ENCODE measurements at regions not wholly inside any gene's neighbourhood (a gene's known extent, or its start where the extent isn't known, plus 50 kb on each side); places are given as distances from the start of the nearest gene placed in this dataset.
"Not testable (repeated sequence)": the region's sequence is repeated elsewhere in the genome, so short reads cannot be mapped to it uniquely, and the experiment has no call there.

GRCh38 chr5:18800293-18801025 lies 1166.2 kb downstream of the TAF11L14 start:
- no peak overlapping the region for H3K9ac ChIP-seq
- H3K4me1 ChIP-seq (ENCODE audit: low read depth, poor library complexity, severe bottlenecking), result no peaks in the 10 kb centered on the region
- no peaks in the 10 kb centered on the region for H4K20me1 ChIP-seq (ENCODE audit: insufficient read depth)
- no peaks in the 10 kb centered on the region for H3K36me3 ChIP-seq (ENCODE audit: insufficient read depth)
- H3K4me3 ChIP-seq (IDR thresholded peaks at IDR 0.05; ENCODE audit: insufficient read depth, low read depth, low read length), result no peak overlapping the region
- H3K27me3 ChIP-seq (ENCODE audit: insufficient read depth, low read depth), result no peaks in the 10 kb centered on the region
- no peaks in the 10 kb centered on the region for H3K79me2 ChIP-seq (ENCODE audit: insufficient read depth, low read depth)
- no peak overlapping the region for H2AFZ ChIP-seq (ENCODE audit: low read depth)
- TF ChIP-seq CTCF (conservative IDR thresholded peaks at IDR 0.05; ENCODE audit: low read depth, low read length), result no peak
- H3K4me2 ChIP-seq, result no peak overlapping the region
- no peak overlapping the region for H3K27ac ChIP-seq

- H3K27me3 ChIP-seq (ENCODE audit: insufficient read depth, low read depth); H3K27ac ChIP-seq; H3K4me2 ChIP-seq; H4K20me1 ChIP-seq (ENCODE audit: insufficient read depth); H3K79me2 ChIP-seq (ENCODE audit: insufficient read depth, low read depth); H3K36me3 ChIP-seq (ENCODE audit: insufficient read depth); H3K4me1 ChIP-seq (ENCODE audit: low read depth, poor library complexity, severe bottlenecking); H3K4me3 ChIP-seq (IDR thresholded peaks at IDR 0.05; ENCODE audit: insufficient read depth, low read depth, low read length); H2AFZ ChIP-seq (ENCODE audit: low read depth); H3K9ac ChIP-seq: not testable (repeated sequence)
These were observed 1167.2 kb downstream of the TAF11L14 start for GRCh38 chr5:18801413-18801812.

GRCh38 chr5:18802336-18802735 lies 1168.1 kb downstream of the TAF11L14 start:
- Histone ChIP-seq H3K9ac (no peak overlapping the region), H3K36me3 (ENCODE audit: insufficient read depth) (no peaks in the 10 kb centered on the region), H3K27ac (no peak overlapping the region), H3K4me2 (no peak overlapping the region), H2AFZ (ENCODE audit: low read depth) (no peak overlapping the region), H4K20me1 (ENCODE audit: insufficient read depth) (no peaks in the 10 kb centered on the region), H3K4me3 (IDR thresholded peaks at IDR 0.05; ENCODE audit: insufficient read depth, low read depth, low read length) (no peak overlapping the region), H3K27me3 (ENCODE audit: insufficient read depth, low read depth) (no peaks in the 10 kb centered on the region), H3K79me2 (ENCODE audit: insufficient read depth, low read depth) (no peaks in the 10 kb centered on the region), H3K4me1 (ENCODE audit: low read depth, poor library complexity, severe bottlenecking) (no peaks in the 10 kb centered on the region)
- no peak for TF ChIP-seq CTCF (conservative IDR thresholded peaks at IDR 0.05; ENCODE audit: low read depth, low read length)

- Histone ChIP-seq H3K4me2 (no peak overlapping the region), H3K36me3 (ENCODE audit: insufficient read depth) (no peaks in the 10 kb centered on the region), H2AFZ (ENCODE audit: low read depth) (no peak overlapping the region), H4K20me1 (ENCODE audit: insufficient read depth) (no peaks in the 10 kb centered on the region), H3K27ac (no peak overlapping the region), H3K9ac (no peak overlapping the region), H3K4me3 (IDR thresholded peaks at IDR 0.05; ENCODE audit: insufficient read depth, low read depth, low read length) (no peak overlapping the region), H3K79me2 (ENCODE audit: insufficient read depth, low read depth) (no peaks in the 10 kb centered on the region), H3K27me3 (ENCODE audit: insufficient read depth, low read depth) (no peaks in the 10 kb centered on the region), H3K4me1 (ENCODE audit: low read depth, poor library complexity, severe bottlenecking) (no peaks in the 10 kb centered on the region)
- no peak for TF ChIP-seq CTCF (conservative IDR thresholded peaks at IDR 0.05; ENCODE audit: low read depth, low read length)
These were observed 1171.1 kb downstream of the TAF11L14 start for GRCh38 chr5:18805376-18805775.
